ENCODE measurements at regions not wholly inside any gene's neighbourhood (a gene's known extent, or its start where the extent isn't known, plus 50 kb on each side); places are given as distances from the start of the nearest gene placed in this dataset.
"Not testable (repeated sequence)": the region's sequence is repeated elsewhere in the genome, so short reads cannot be mapped to it uniquely, and the experiment has no call there.

- DNase-seq = no peak
Measured at GRCh38 chr13:81197483-81197882, 856.6 kb upstream of the SPRY2 start.

GRCh38 chr13:81194362-81194761 is 853.4 kb upstream of the SPRY2 start:
- no peak for DNase-seq

- DNase-seq = no peak
Measured at GRCh38 chr13:81184556-81185265, 843.8 kb upstream of the SPRY2 start.

- DNase-seq = no peak
Measured at GRCh38 chr13:81172603-81173002, 831.7 kb upstream of the SPRY2 start.

- DNase-seq = no peak
Measured at GRCh38 chr13:81171065-81171647, 830.2 kb upstream of the SPRY2 start.

- DNase-seq = not testable (repeated sequence)
Measured at GRCh38 chr13:81163823-81164222, 822.9 kb upstream of the SPRY2 start.

GRCh38 chr13:81153478-81153877 is 812.6 kb upstream of the SPRY2 start:
- DNase-seq = no peak

- DNase-seq = no peak
Measured at GRCh38 chr13:81148822-81149221, 807.9 kb upstream of the SPRY2 start.

- not testable (repeated sequence) for DNase-seq
Measured at GRCh38 chr13:81146576-81146975, 805.6 kb upstream of the SPRY2 start.

- no peak for DNase-seq
Measured at GRCh38 chr13:81142306-81142999, 801.5 kb upstream of the SPRY2 start.

- no peak for DNase-seq
Measured at GRCh38 chr13:81140675-81141074, 799.7 kb upstream of the SPRY2 start.

GRCh38 chr13:81139987-81140386 is 799.1 kb upstream of the SPRY2 start:
- no peak for DNase-seq

GRCh38 chr13:81138353-81138980 is 797.5 kb upstream of the SPRY2 start:
- no peak for DNase-seq

- no peak for DNase-seq
Measured at GRCh38 chr13:81133066-81133465, 792.1 kb upstream of the SPRY2 start.

- no peak for DNase-seq
Measured at GRCh38 chr13:81117416-81117815, 776.5 kb upstream of the SPRY2 start.

GRCh38 chr13:81116461-81117282 is 775.7 kb upstream of the SPRY2 start:
- no peak for DNase-seq

- DNase-seq = no peak
Measured at GRCh38 chr13:81109026-81109425, 768.1 kb upstream of the SPRY2 start.

GRCh38 chr13:81106348-81106747 is 765.4 kb upstream of the SPRY2 start:
- DNase-seq = no peak

GRCh38 chr13:81104035-81104715 is 763.2 kb upstream of the SPRY2 start:
- no peak for DNase-seq

- DNase-seq = not testable (repeated sequence)
Measured at GRCh38 chr13:81102066-81102465, 761.1 kb upstream of the SPRY2 start.

GRCh38 chr13:81089371-81090157 is 748.6 kb upstream of the SPRY2 start:
- no peak for DNase-seq
